PFSK-1 (cell line): ENCODE measurements at regions not wholly inside any gene's neighbourhood (a gene's known extent, or its start where the extent isn't known, plus 50 kb on each side); places are given as distances from the start of the nearest gene placed in this dataset.

Source experiments
- FOXP2 ChIP-seq: optimal IDR thresholded peaks from 2 replicates; pipeline ENCODE3; 2011; ENCODE audit warnings: borderline replicate concordance, control low read depth, inconsistent platforms; ENCODE audit not compliant: insufficient read depth; ENCODE audit errors: extremely low read length, extremely low read depth
- POLR2AphosphoS5 ChIP-seq: IDR thresholded peaks from 2 replicates; pipeline ENCODE4 v1.6.1; 2012; ENCODE audit warnings: low read depth, mild to moderate bottlenecking, control low read depth, low read length, moderate library complexity
- REST ChIP-seq, 2 experiments: IDR thresholded peaks; 2 replicates each; pipeline versions ENCODE4 v1.6.1 to v1.8.0; 2011 to 2012; ENCODE audit warnings: low read depth in 2 of 2, low read length in 2 of 2, control low read depth in 1 of 2, inconsistent platforms in 1 of 2, mild to moderate bottlenecking in 1 of 2, moderate library complexity in 1 of 2; ENCODE audit not compliant: insufficient read depth in 1 of 2
- SIN3A ChIP-seq: IDR thresholded peaks from 2 replicates; pipeline ENCODE4 v1.6.1; 2012; ENCODE audit warnings: mild to moderate bottlenecking, low read length, moderate library complexity, borderline replicate concordance; ENCODE audit not compliant: insufficient read depth
- TAF1 ChIP-seq: IDR thresholded peaks from 2 replicates; pipeline ENCODE4 v1.6.1; 2012; ENCODE audit warnings: low read length, control low read depth, borderline replicate concordance; ENCODE audit not compliant: insufficient read depth

- no peak for TF ChIP-seq TAF1
- no peak for TF ChIP-seq REST (IDR thresholded peaks at IDR 0.05; ENCODE audit: insufficient read depth in 1 of 2, low read depth in 2 of 2, low read length in 2 of 2)
- no peak for TF ChIP-seq POLR2AphosphoS5
- TF ChIP-seq FOXP2 = no peak
- no peak for TF ChIP-seq SIN3A
Observed at GRCh38 chr13:105273665-105274222, 1261.7 kb downstream of the EFNB2 start.

GRCh38 chr13:105272660-105273631 lies 1262.5 kb downstream of the EFNB2 start:
- TF ChIP-seq POLR2AphosphoS5 (no peak), TAF1 (no peak), REST (IDR thresholded peaks at IDR 0.05; ENCODE audit: insufficient read depth in 1 of 2, low read depth in 2 of 2, low read length in 2 of 2) (no peak), FOXP2 (no peak), SIN3A (no peak)

GRCh38 chr13:105266615-105267014 lies 1268.8 kb downstream of the EFNB2 start:
- no peak for TF ChIP-seq TAF1
- TF ChIP-seq FOXP2 = no peak
- no peak for TF ChIP-seq REST (IDR thresholded peaks at IDR 0.05; ENCODE audit: insufficient read depth in 1 of 2, low read depth in 2 of 2, low read length in 2 of 2)
- no peak for TF ChIP-seq SIN3A
- TF ChIP-seq POLR2AphosphoS5 = no peak

- no peak for TF ChIP-seq SIN3A
- no peak for TF ChIP-seq POLR2AphosphoS5
- TF ChIP-seq TAF1 = no peak
- TF ChIP-seq FOXP2 = no peak
- TF ChIP-seq REST (IDR thresholded peaks at IDR 0.05; ENCODE audit: insufficient read depth in 1 of 2, low read depth in 2 of 2, low read length in 2 of 2) = no peak
Observed at GRCh38 chr13:105262579-105262978, 1272.9 kb downstream of the EFNB2 start.
